T-cell (primary cell): ENCODE measurements at regions not wholly inside any gene's neighbourhood (a gene's known extent, or its start where the extent isn't known, plus 50 kb on each side); places are given as distances from the start of the nearest gene placed in this dataset.
A peak's percentile ranks its signal among the peaks of the same experiment; 100 is the strongest.

Experiments
- ATAC-seq, 4 experiments: fragments of 200-7000 bp in 3 of 4; fragments of 150-1000 bp in 1 of 4; cut with Tn5 transposase; replicated peaks in 1 of 4; 1 replicate in 3 of 4; 2 replicates in 1 of 4; pipeline ENCODE4 v1.10.0; 2021; ENCODE audit warnings: moderate library complexity in 3 of 4, mild to moderate bottlenecking in 2 of 4, moderate number of reproducible peaks in 1 of 4
- CTCF ChIA-PET, 2 donors: fragments of 300-600 bp; sonication (Branson Sonifier 250); formaldehyde crosslinking; loops; one replicate each; lab custom pipeline; 2022; ENCODE audit warnings: antibody characterized with exemption in 2 of 2; lab: Charles Lee
- POLR2A ChIA-PET, 2 donors: fragments of 300-600 bp; sonication (Branson Sonifier 250); formaldehyde crosslinking; loops; one replicate each; lab custom pipeline; 2022; ENCODE audit warnings: antibody characterized with exemption in 2 of 2; lab: Charles Lee
- DNase-seq, 35 experiments: peaks; one replicate each; pipeline versions ENCODE4 v3.0.0 to v3.0.0-alpha.2; 2013 to 2023
- H3K27ac ChIP-seq: one replicate; pipeline ENCODE4 v1.5.1; 2013; ENCODE audit warnings: low read length
- H3K27me3 ChIP-seq, 2 experiments: replicated peaks in 1 of 2; 1 replicate in 1 of 2; 2 replicates in 1 of 2; pipeline versions ENCODE4 v1.6.1 to v1.7.0; 2013; ENCODE audit warnings: low read length in 1 of 2, mixed read lengths in 1 of 2; ENCODE audit not compliant: control insufficient read depth in 2 of 2, insufficient read depth in 2 of 2; ENCODE audit errors: extremely low read depth in 1 of 2
- H3K36me3 ChIP-seq, 2 donors: 1 replicate in 1 of 2; 2 replicates in 1 of 2; pipeline versions ENCODE4 v1.6.1 to v1.7.0; 2013; ENCODE audit warnings: low read length in 1 of 2; ENCODE audit not compliant: control insufficient read depth in 2 of 2, insufficient read depth in 1 of 2; ENCODE audit errors: extremely low read depth in 1 of 2
- H3K4me1 ChIP-seq, 2 experiments: 1 replicate in 1 of 2; 2 replicates in 1 of 2; pipeline versions ENCODE4 v1.6.1 to v1.7.0; 2013; ENCODE audit warnings: low read length in 2 of 2, mixed read lengths in 1 of 2; ENCODE audit not compliant: insufficient read depth in 2 of 2, control insufficient read depth in 1 of 2; ENCODE audit errors: extremely low read depth in 1 of 2
- H3K4me3 ChIP-seq, 2 donors: 1 replicate in 1 of 2; 2 replicates in 1 of 2; pipeline versions ENCODE4 v1.5.1 to v1.7.0; 2013; ENCODE audit warnings: mild to moderate bottlenecking in 2 of 2, low read length in 1 of 2, moderate library complexity in 1 of 2; ENCODE audit not compliant: control insufficient read depth in 1 of 2; ENCODE audit errors: extremely low read depth in 1 of 2
- H3K9me3 ChIP-seq: 2 replicates; pipeline ENCODE4 v1.7.0; 2013
- H3K27ac Mint-ChIP-seq, 2 donors: one replicate each; pipeline ENCODE4 v1.8.0; 2020 to 2021; ENCODE audit warnings: mild to moderate bottlenecking in 2 of 2, mixed read lengths in 2 of 2
- H3K27me3 Mint-ChIP-seq, 2 donors: one replicate each; pipeline ENCODE4 v1.8.0; 2021 to 2022; ENCODE audit warnings: mixed read lengths in 2 of 2
- H3K36me3 Mint-ChIP-seq: one replicate; pipeline ENCODE4 v1.8.0; 2021; ENCODE audit warnings: mixed read lengths
- H3K4me1 Mint-ChIP-seq, 3 donors: one replicate each; pipeline ENCODE4 v1.8.0; 2020 to 2022; ENCODE audit warnings: mixed read lengths in 3 of 3, mild to moderate bottlenecking in 1 of 3
- H3K4me3 Mint-ChIP-seq, 3 donors: one replicate each; pipeline ENCODE4 v1.8.0; 2020 to 2022; ENCODE audit warnings: mild to moderate bottlenecking in 3 of 3, mixed read lengths in 3 of 3, moderate library complexity in 3 of 3
- H3K9me3 Mint-ChIP-seq, 3 donors: one replicate each; pipeline ENCODE4 v1.8.0; 2020 to 2022; ENCODE audit warnings: mixed read lengths in 3 of 3
- WGBS: methylation state at CpG from one replicate; pipeline ENCODE4 v1.1.5; 2013; ENCODE audit warnings: missing lambda C conversion rate; ENCODE audit not compliant: insufficient coverage; 5-methylcytosine and 5-hydroxymethylcytosine counted together

DNA sequence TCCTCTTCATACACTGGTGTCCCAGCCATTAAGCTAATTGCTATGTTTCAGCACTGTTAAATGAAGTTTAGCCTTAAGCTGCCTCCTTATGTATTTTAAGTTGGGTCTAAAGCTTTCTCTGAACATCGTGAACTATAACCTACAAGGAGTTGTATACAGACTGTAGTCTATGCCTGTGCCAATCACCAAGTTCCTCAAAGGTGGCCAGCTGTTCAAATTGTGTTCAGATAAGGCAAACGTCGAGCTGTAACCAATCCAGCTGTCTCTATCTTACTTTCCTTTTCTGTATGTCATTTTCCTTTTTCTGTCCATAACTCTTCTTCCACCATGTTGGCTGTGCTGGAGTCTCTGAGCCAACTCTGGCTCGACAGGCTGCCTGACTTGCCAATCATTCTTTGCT lies 199.6 kb downstream of the OGFRL1 start:
- Mint-ChIP-seq H3K27ac (no peak overlapping the region), H3K9me3 (no peaks in the 10 kb centered on the region), H3K4me1 (peaks cover 0 to 4% (median 0%) of the 10 kb centered on the region in 3 donors), H3K4me3 (no peak overlapping the region), H3K36me3 (no peaks in the 10 kb centered on the region), H3K27me3 (no peaks in the 10 kb centered on the region)
- CTCF ChIA-PET: no interaction called here
- Histone ChIP-seq H3K36me3 (no peaks in the 10 kb centered on the region), H3K4me3 (no peak overlapping the region), H3K27me3 (no peaks in the 10 kb centered on the region), H3K4me1 (no peaks in the 10 kb centered on the region), H3K27ac (no peak overlapping the region), H3K9me3 (no peaks in the 10 kb centered on the region)
- DNase-seq: no peak
- WGBS: 10% methylated on average over 2 of the region's 4 CpGs
- POLR2A ChIA-PET: interaction anchor here in 1 of 2 donors (0.6 kb wide), 1 partner anchor 9 kb away, joined by 4 read pairs; no protein-coding TSS in a partner anchor
- no peak for ATAC-seq

- no peaks in the 10 kb centered on the region for H3K36me3 Mint-ChIP-seq
- Histone ChIP-seq H3K4me1 (no peaks in the 10 kb centered on the region), H3K9me3 (no peaks in the 10 kb centered on the region), H3K4me3 (no peak overlapping the region), H3K27me3 (no peaks in the 10 kb centered on the region), H3K27ac (no peak overlapping the region), H3K36me3 (no peaks in the 10 kb centered on the region)
- ATAC-seq (no peak), DNase-seq (no peak)
- ChIA-PET POLR2A (no interaction called here), CTCF (interaction anchor here in 1 of 2 donors (0.6 kb wide), 1 partner anchor 169 kb away, joined by 7 read pairs; no protein-coding TSS in a partner anchor)
- peaks cover 0 to 4% (median 0%) of the 10 kb centered on the region in 3 donors for H3K4me1 Mint-ChIP-seq
- H3K4me3 Mint-ChIP-seq: no peak overlapping the region
- H3K27me3 Mint-ChIP-seq: peaks cover 0 to 6% of the 10 kb centered on the region in 2 donors
- no peak overlapping the region for H3K27ac Mint-ChIP-seq
- 30% methylated on average over 2 of the region's 3 CpGs for WGBS
- H3K9me3 Mint-ChIP-seq: no peaks in the 10 kb centered on the region
Observed at GRCh38 chr6:71489736-71490135, 201.1 kb downstream of the OGFRL1 start.

DNA sequence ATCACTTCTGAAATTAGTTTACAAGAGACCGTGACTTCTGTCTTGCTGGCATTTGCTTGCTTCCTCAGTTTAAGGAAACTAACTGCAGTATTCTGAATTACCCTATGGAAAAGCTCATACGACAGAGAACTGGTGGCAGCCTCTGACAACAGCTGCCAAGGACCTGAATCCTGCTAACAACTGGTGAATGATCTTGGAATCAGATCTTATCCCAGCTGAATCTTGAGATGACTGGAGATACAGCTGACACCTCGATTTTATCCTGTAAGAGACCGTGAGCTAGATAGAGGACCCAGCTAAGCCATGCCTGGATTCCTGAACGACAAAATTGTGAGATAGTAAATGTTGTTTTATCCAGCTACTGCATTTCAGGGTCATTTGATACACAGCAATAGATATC lies 202.3 kb downstream of the OGFRL1 start:
- Histone ChIP-seq H3K9me3 (no peaks in the 10 kb centered on the region), H3K27me3 (no peaks in the 10 kb centered on the region), H3K4me3 (no peak overlapping the region), H3K27ac (no peak overlapping the region), H3K36me3 (no peaks in the 10 kb centered on the region), H3K4me1 (no peaks in the 10 kb centered on the region)
- Mint-ChIP-seq H3K9me3 (no peaks in the 10 kb centered on the region), H3K27me3 (peaks cover 0 to 6% of the 10 kb centered on the region in 2 donors), H3K4me1 (peaks cover under 1 to 4% (median 2%) of the 10 kb centered on the region in 3 donors), H3K36me3 (no peaks in the 10 kb centered on the region), H3K27ac (no peak overlapping the region), H3K4me3 (no peak overlapping the region)
- 100% methylated on average over 2 of the region's 5 CpGs for WGBS
- CTCF ChIA-PET: no interaction called here
- POLR2A ChIA-PET: no interaction called here
- ATAC-seq (no peak), DNase-seq (no peak)

GRCh38 chr6:71491844-71492243 lies 203.2 kb downstream of the OGFRL1 start:
- H3K27ac Mint-ChIP-seq: no peak overlapping the region
- ATAC-seq (no peak), DNase-seq (no peak)
- Histone ChIP-seq H3K9me3 (no peaks in the 10 kb centered on the region), H3K4me3 (no peak overlapping the region), H3K36me3 (no peaks in the 10 kb centered on the region), H3K4me1 (no peaks in the 10 kb centered on the region), H3K27ac (no peak overlapping the region), H3K27me3 (no peaks in the 10 kb centered on the region)
- CTCF ChIA-PET: no interaction called here
- H3K36me3 Mint-ChIP-seq: no peaks in the 10 kb centered on the region
- no peak overlapping the region for H3K4me3 Mint-ChIP-seq
- H3K4me1 Mint-ChIP-seq: peaks cover 10 to 12% (median 12%) of the 10 kb centered on the region in 3 donors
- peaks cover 0 to 6% of the 10 kb centered on the region in 2 donors for H3K27me3 Mint-ChIP-seq
- POLR2A ChIA-PET: no interaction called here
- H3K9me3 Mint-ChIP-seq: no peaks in the 10 kb centered on the region

DNA sequence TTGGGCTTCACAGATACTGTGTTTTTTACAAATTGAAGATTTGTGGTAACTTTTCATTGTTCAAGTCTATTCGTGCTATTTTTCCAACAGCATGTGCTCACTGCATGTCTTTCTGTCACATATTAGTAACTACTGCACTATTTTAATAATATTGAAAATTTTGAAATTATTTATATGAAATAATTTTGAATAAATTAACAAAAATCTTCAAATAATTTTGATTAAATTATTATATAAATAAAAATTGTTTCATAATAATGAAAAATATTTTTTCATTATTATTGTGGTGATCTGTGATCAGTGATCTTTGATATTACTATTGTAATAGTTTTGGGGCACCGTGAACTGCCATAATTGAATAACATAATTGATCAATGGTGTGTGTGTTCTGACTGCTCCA lies 204.1 kb downstream of the OGFRL1 start:
- Histone ChIP-seq H3K27me3 (no peaks in the 10 kb centered on the region), H3K9me3 (no peaks in the 10 kb centered on the region), H3K27ac (no peak overlapping the region), H3K4me3 (no peak overlapping the region), H3K36me3 (no peaks in the 10 kb centered on the region), H3K4me1 (no peaks in the 10 kb centered on the region)
- Mint-ChIP-seq H3K27ac (no peak overlapping the region), H3K36me3 (no peaks in the 10 kb centered on the region), H3K4me1 (peaks cover 10 to 12% (median 12%) of the 10 kb centered on the region in 3 donors), H3K4me3 (no peak overlapping the region), H3K27me3 (peaks cover 0 to 6% of the 10 kb centered on the region in 2 donors), H3K9me3 (no peaks in the 10 kb centered on the region)
- no CpG with 5 or more reads among the region's 2 CpGs for WGBS
- ChIA-PET CTCF (no interaction called here), POLR2A (no interaction called here)
- no peak for ATAC-seq
- no peak for DNase-seq

DNA sequence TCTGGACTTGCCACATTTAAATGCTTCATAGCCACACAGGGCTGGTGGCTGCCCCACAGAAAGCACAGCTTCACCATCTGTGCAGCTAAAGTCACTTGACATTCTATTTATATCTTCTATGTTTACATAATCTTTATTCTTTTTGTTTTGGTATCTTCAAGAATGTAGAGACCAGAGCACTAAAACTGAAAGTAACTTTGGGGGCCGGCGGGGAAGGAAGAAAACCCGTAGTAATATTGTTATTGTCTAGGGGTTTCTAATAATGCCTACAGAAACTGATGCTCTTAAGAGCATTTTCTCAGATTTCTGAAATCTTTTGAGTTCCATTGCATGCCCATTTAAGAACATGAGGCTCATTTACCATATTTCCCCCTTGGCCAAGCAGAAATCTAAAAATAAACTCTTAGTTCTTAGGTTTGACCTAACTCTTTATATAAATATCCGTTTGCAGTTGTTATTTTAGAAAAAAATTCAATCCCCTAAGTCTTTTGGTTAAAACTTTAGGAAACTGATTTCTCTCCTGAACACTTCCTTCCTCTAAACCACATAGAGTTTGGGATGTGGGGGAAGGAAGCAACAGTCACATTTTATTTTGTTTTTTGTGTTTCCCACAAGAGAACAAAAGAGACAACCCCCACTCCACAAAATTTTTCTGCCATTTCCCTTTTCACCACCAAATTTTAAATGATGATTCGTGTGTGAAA lies 207.6 kb downstream of the OGFRL1 start:
- Histone ChIP-seq H3K4me1 (no peaks in the 10 kb centered on the region), H3K9me3 (no peaks in the 10 kb centered on the region), H3K4me3 (no peak overlapping the region), H3K36me3 (no peaks in the 10 kb centered on the region), H3K27ac (no peak overlapping the region), H3K27me3 (no peaks in the 10 kb centered on the region)
- H3K9me3 Mint-ChIP-seq: no peaks in the 10 kb centered on the region
- no peak overlapping the region for H3K27ac Mint-ChIP-seq
- H3K27me3 Mint-ChIP-seq: peaks cover 0 to 6% of the 10 kb centered on the region in 2 donors
- DNase-seq (no peak), ATAC-seq (no peak)
- no peaks in the 10 kb centered on the region for H3K36me3 Mint-ChIP-seq
- ChIA-PET POLR2A (no interaction called here), CTCF (no interaction called here)
- H3K4me1 Mint-ChIP-seq: peaks cover 8 to 12% (median 10%) of the 10 kb centered on the region in 3 donors
- no CpG with 5 or more reads among the region's 5 CpGs for WGBS
- H3K4me3 Mint-ChIP-seq: peak overlapping the region; percentile 31 to 39 (median 39)
